ENCODE measurements at regions not wholly inside any gene's neighbourhood (a gene's known extent, or its start where the extent isn't known, plus 50 kb on each side); places are given as distances from the start of the nearest gene placed in this dataset.

DNA sequence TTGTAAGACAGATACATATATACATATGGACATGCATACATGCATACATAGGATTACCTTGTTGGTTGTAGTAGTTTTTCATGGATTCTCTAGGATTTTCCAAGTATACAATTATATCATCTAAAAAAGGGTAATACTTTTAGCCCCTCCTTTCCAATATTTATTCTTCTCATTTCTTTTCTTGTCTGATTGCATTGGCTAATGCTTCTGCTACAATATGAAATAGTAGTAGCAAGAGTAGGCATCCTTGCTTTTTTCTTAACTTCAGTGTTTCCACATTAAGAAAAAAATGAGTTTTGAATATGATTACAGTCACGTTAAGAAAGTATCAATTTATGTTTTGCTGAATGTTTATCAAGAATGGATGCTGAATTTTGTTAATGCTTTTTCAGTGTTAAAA, 58.0 kb downstream of the RBFOX3 start:
- Histone ChIP-seq H3K79me2 (ENCODE audit: insufficient read depth, low read length) (no peaks in the 10 kb centered on the region), H3K9me3 (ENCODE audit: insufficient read depth, low read depth, low read length) (0 out of 2 replicates have a peak, but pooled peaks cover 2% of the 10 kb centered on the region), H4K20me1 (ENCODE audit: insufficient read depth, low read length, poor library complexity, severe bottlenecking) (no peaks in the 10 kb centered on the region), H3K36me3 (ENCODE audit: insufficient read depth, low read length) (no peaks in the 10 kb centered on the region), H3F3A (ENCODE audit: low read depth) (no peaks in the 10 kb centered on the region), H3K4me1 (ENCODE audit: insufficient read depth, low read length, poor library complexity, severe bottlenecking) (no peaks in the 10 kb centered on the region), H3K4me2 (ENCODE audit: low read depth, low read length, poor library complexity, severe bottlenecking) (no peak overlapping the region), H3K9ac (ENCODE audit: low read depth, low read length, poor library complexity, severe bottlenecking) (no peak overlapping the region), H3K4me3 (ENCODE audit: low read length, poor library complexity, severe bottlenecking) (no peak overlapping the region), H3K27me3 (ENCODE audit: insufficient read depth, low read length, poor library complexity, severe bottlenecking) (no peaks in the 10 kb centered on the region), H3K9me2 (replicated peaks; ENCODE audit: low read depth, low read length) (no peaks in the 10 kb centered on the region), H2AFZ (ENCODE audit: low read length) (no peak overlapping the region)
- TF ChIP-seq CTCF (conservative IDR thresholded peaks at IDR 0.05; ENCODE audit: low read length) (no peak), EZH2phosphoT487 (IDR thresholded peaks at IDR 0.05; ENCODE audit: borderline replicate concordance) (no peak)

- 0 out of 2 replicates have a peak, but pooled peaks cover 2% of the 10 kb centered on the region for H3K9me3 ChIP-seq (ENCODE audit: insufficient read depth, low read depth, low read length)
- no peak for TF ChIP-seq EZH2phosphoT487 (IDR thresholded peaks at IDR 0.05; ENCODE audit: borderline replicate concordance)
- no peak for TF ChIP-seq CTCF (conservative IDR thresholded peaks at IDR 0.05; ENCODE audit: low read length)
- H3K36me3 ChIP-seq (ENCODE audit: insufficient read depth, low read length), result no peaks in the 10 kb centered on the region
- H2AFZ ChIP-seq (ENCODE audit: low read length), result no peak overlapping the region
- no peak overlapping the region for H3K9ac ChIP-seq (ENCODE audit: low read depth, low read length, poor library complexity, severe bottlenecking)
- no peaks in the 10 kb centered on the region for H3K27me3 ChIP-seq (ENCODE audit: insufficient read depth, low read length, poor library complexity, severe bottlenecking)
- H3K4me3 ChIP-seq (ENCODE audit: low read length, poor library complexity, severe bottlenecking), result no peak overlapping the region
- H3K79me2 ChIP-seq (ENCODE audit: insufficient read depth, low read length), result no peaks in the 10 kb centered on the region
- H3K4me1 ChIP-seq (ENCODE audit: insufficient read depth, low read length, poor library complexity, severe bottlenecking), result no peaks in the 10 kb centered on the region
- H3K9me2 ChIP-seq (replicated peaks; ENCODE audit: low read depth, low read length), result no peaks in the 10 kb centered on the region
- H3K4me2 ChIP-seq (ENCODE audit: low read depth, low read length, poor library complexity, severe bottlenecking), result no peak overlapping the region
- no peaks in the 10 kb centered on the region for H4K20me1 ChIP-seq (ENCODE audit: insufficient read depth, low read length, poor library complexity, severe bottlenecking)
- H3F3A ChIP-seq (ENCODE audit: low read depth), result no peaks in the 10 kb centered on the region
Measured at GRCh38 chr17:79552405-79552804, 58.4 kb downstream of the RBFOX3 start.

DNA sequence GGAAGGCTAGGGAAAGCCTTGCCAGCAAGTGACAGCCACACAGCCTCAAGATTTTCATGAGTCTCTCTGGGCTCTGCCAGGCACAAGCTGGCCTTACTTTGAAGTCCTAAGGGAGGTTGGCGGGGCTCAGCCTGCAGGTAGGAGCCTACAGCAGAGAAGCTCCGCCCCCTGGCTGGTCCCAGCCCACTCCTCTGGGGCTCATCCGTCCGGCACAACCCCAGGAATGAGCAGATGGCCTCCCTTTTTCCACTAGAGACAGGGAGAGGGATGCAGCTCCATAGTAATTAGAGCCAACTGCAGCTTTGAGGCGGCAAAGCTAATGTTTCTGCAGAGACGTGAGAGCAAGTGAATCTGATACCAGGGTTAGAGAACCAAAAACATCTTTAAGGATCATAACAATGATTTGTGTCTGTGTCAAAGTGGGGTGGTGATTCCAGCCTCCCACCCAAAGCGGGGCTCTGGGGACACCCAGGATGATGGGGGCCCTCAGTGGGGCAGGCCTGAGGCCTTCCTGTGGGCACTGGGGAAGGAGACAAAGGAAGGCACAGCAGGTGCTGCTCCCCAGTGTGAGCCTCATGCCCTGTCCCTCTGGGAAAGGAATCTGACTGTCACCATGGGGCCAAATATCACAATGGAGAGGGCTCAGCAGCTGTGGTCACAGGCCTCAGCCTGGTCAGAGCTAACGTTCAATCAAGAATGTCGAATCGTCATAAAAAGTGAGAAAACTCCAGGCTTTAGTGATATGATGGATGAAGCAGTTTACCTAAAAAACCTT, 61.5 kb downstream of the RBFOX3 start:
- Histone ChIP-seq H3K27me3 (ENCODE audit: insufficient read depth, low read length, poor library complexity, severe bottlenecking) (no peaks in the 10 kb centered on the region), H2AFZ (ENCODE audit: low read length) (no peak overlapping the region), H4K20me1 (ENCODE audit: insufficient read depth, low read length, poor library complexity, severe bottlenecking) (no peaks in the 10 kb centered on the region), H3K9ac (ENCODE audit: low read depth, low read length, poor library complexity, severe bottlenecking) (no peak overlapping the region), H3K9me2 (replicated peaks; ENCODE audit: low read depth, low read length) (no peaks in the 10 kb centered on the region), H3K79me2 (ENCODE audit: insufficient read depth, low read length) (no peaks in the 10 kb centered on the region), H3K4me3 (ENCODE audit: low read length, poor library complexity, severe bottlenecking) (no peak overlapping the region), H3K36me3 (ENCODE audit: insufficient read depth, low read length) (no peaks in the 10 kb centered on the region), H3K4me2 (ENCODE audit: low read depth, low read length, poor library complexity, severe bottlenecking) (no peak overlapping the region), H3K9me3 (ENCODE audit: insufficient read depth, low read depth, low read length) (0 out of 2 replicates have a peak, but pooled peaks cover 2% of the 10 kb centered on the region), H3F3A (ENCODE audit: low read depth) (no peaks in the 10 kb centered on the region), H3K4me1 (ENCODE audit: insufficient read depth, low read length, poor library complexity, severe bottlenecking) (no peaks in the 10 kb centered on the region)
- TF ChIP-seq EZH2phosphoT487 (IDR thresholded peaks at IDR 0.05; ENCODE audit: borderline replicate concordance), result no peak
- TF ChIP-seq CTCF (conservative IDR thresholded peaks at IDR 0.05; ENCODE audit: low read length), result no peak
